Esophagus muscularis mucosa (tissue), 4 donors: ENCODE measurements at regions not wholly inside any gene's neighbourhood (a gene's known extent, or its start where the extent isn't known, plus 50 kb on each side); places are given as distances from the start of the nearest gene placed in this dataset.

Experiments used
- DNase-seq: peaks from one replicate; pipeline ENCODE4 v3.0.0-alpha.2; 2017; ENCODE audit errors: extremely low spot score
- H3K27ac ChIP-seq, 4 donors: fragments of 200-600 bp; sonication (generic); replicated peaks in 1 of 4; 1 replicate in 3 of 4; 2 replicates in 1 of 4; pipeline ENCODE4 v1.5.1; 2016 to 2019; ENCODE audit warnings: mild to moderate bottlenecking in 1 of 4
- H3K27me3 ChIP-seq, 4 donors: fragments of 200-600 bp; sonication (generic); one replicate each; pipeline versions ENCODE4 v1.5.1 to v1.6.0; 2016 to 2019
- H3K36me3 ChIP-seq, 4 donors: fragments of 200-600 bp; sonication (generic); one replicate each; pipeline ENCODE4 v1.5.1; 2016 to 2019
- H3K4me1 ChIP-seq, 4 donors: fragments of 200-600 bp; sonication (generic); one replicate each; pipeline ENCODE4 v1.5.1; 2016 to 2019
- H3K4me3 ChIP-seq, 4 donors: fragments of 200-600 bp; sonication (generic); 1 replicate in 2 of 4; 2 replicates in 2 of 4; pipeline ENCODE4 v1.5.1; 2016 to 2019; ENCODE audit warnings: mild to moderate bottlenecking in 4 of 4, moderate library complexity in 1 of 4
- H3K9me3 ChIP-seq, 4 donors: fragments of 200-600 bp; sonication (generic); 1 replicate in 3 of 4; 2 replicates in 1 of 4; pipeline ENCODE4 v1.5.1; 2016 to 2019
- CTCF ChIP-seq, 3 experiments: fragments of 200-600 bp in 2 of 3; fragments of 450-650 bp in 1 of 3; sonication (generic) in 2 of 3; IDR thresholded peaks; one replicate each; pipeline ENCODE4 v1.5.1; 2017 to 2019; ENCODE audit warnings: antibody characterized with exemption in 3 of 3, mild to moderate bottlenecking in 2 of 3, moderate library complexity in 1 of 3
- EP300 ChIP-seq: sonication (generic); formaldehyde crosslinking; IDR thresholded peaks from one replicate; pipeline ENCODE4 v1.6.1; 2017; ENCODE audit warnings: antibody characterized with exemption
- POLR2A ChIP-seq: fragments of 450-650 bp; IDR thresholded peaks from one replicate; pipeline ENCODE4 v1.6.1; 2017; ENCODE audit warnings: antibody characterized with exemption, moderate library complexity, mild to moderate bottlenecking, low read depth
- POLR2AphosphoS5 ChIP-seq, 2 donors: sonication (generic); formaldehyde crosslinking; IDR thresholded peaks; one replicate each; pipeline ENCODE4 v1.6.1; 2017; ENCODE audit warnings: antibody characterized with exemption in 2 of 2
- WGBS: methylation state at CpG from one replicate; pipeline ENCODE4 v1.1.5; 2018; 5-methylcytosine and 5-hydroxymethylcytosine counted together
- intact Hi-C: fragments of 100-400 bp; cut with DNase I; formaldehyde crosslinking; loops from one replicate; pipeline ENCODE4 v1.15.1; 2023

GRCh38 chr1:98342566-98342965 is 319.0 kb upstream of the SNX7 start:
- Histone ChIP-seq H3K27ac (no peak overlapping the region), H3K27me3 (no peaks in the 10 kb centered on the region), H3K4me3 (no peak overlapping the region), H3K4me1 (no peaks in the 10 kb centered on the region), H3K9me3 (no peaks in the 10 kb centered on the region), H3K36me3 (no peaks in the 10 kb centered on the region)
- TF ChIP-seq POLR2AphosphoS5 (IDR thresholded peaks at IDR 0.05) (no peak), POLR2A (no peak), CTCF (IDR thresholded peaks at IDR 0.05) (no peak), EP300 (no peak)
- intact Hi-C loops, result no loop called here
- 90% methylated on average over 1 of the region's 1 CpG for WGBS
- no peak for DNase-seq

- DNase-seq, result no peak
- Histone ChIP-seq H3K36me3 (no peaks in the 10 kb centered on the region), H3K4me3 (no peak overlapping the region), H3K9me3 (no peaks in the 10 kb centered on the region), H3K27me3 (no peaks in the 10 kb centered on the region), H3K4me1 (no peaks in the 10 kb centered on the region), H3K27ac (no peak overlapping the region)
- no peak for TF ChIP-seq CTCF (IDR thresholded peaks at IDR 0.05)
- WGBS, result 86% methylated on average over 4 of the region's 4 CpGs
- intact Hi-C loops, result no loop called here
Measured at GRCh38 chr1:98340511-98340910, 321.0 kb upstream of the SNX7 start.

GRCh38 chr1:98336472-98337083 is 324.9 kb upstream of the SNX7 start:
- 85% methylated on average over 5 of the region's 5 CpGs for WGBS
- Histone ChIP-seq H3K27me3 (no peaks in the 10 kb centered on the region), H3K4me3 (no peak overlapping the region), H3K27ac (no peak overlapping the region), H3K9me3 (no peaks in the 10 kb centered on the region), H3K36me3 (no peaks in the 10 kb centered on the region), H3K4me1 (no peaks in the 10 kb centered on the region)
- intact Hi-C loops, result no loop called here
- no peak for DNase-seq
- TF ChIP-seq POLR2A (no peak), POLR2AphosphoS5 (IDR thresholded peaks at IDR 0.05) (no peak), CTCF (IDR thresholded peaks at IDR 0.05) (no peak)

- H3K9me3 ChIP-seq, result no peaks in the 10 kb centered on the region
- WGBS, result 76% methylated on average over 3 of the region's 3 CpGs
- intact Hi-C loops, result no loop called here
- H3K4me3 ChIP-seq, result no peak overlapping the region
- no peak for DNase-seq
- H3K4me1 ChIP-seq, result no peaks in the 10 kb centered on the region
- no peak for TF ChIP-seq EP300
- no peak for TF ChIP-seq POLR2A
- no peak for TF ChIP-seq POLR2AphosphoS5 (IDR thresholded peaks at IDR 0.05)
- no peak for TF ChIP-seq CTCF (IDR thresholded peaks at IDR 0.05)
- H3K27me3 ChIP-seq, result no peaks in the 10 kb centered on the region
- H3K36me3 ChIP-seq, result no peaks in the 10 kb centered on the region
- H3K27ac ChIP-seq, result no peak overlapping the region
Measured at GRCh38 chr1:98333936-98334335, 327.6 kb upstream of the SNX7 start.

- Histone ChIP-seq H3K36me3 (no peaks in the 10 kb centered on the region), H3K4me3 (no peak overlapping the region), H3K27ac (no peak overlapping the region), H3K27me3 (no peaks in the 10 kb centered on the region), H3K4me1 (no peaks in the 10 kb centered on the region), H3K9me3 (no peaks in the 10 kb centered on the region)
- TF ChIP-seq POLR2AphosphoS5 (IDR thresholded peaks at IDR 0.05), result no peak
- no peak for TF ChIP-seq POLR2A
- intact Hi-C loops, result no loop called here
- DNase-seq, result no peak
- WGBS, result 90% methylated on average over 3 of the region's 3 CpGs
Measured at GRCh38 chr1:98333406-98333805, 328.1 kb upstream of the SNX7 start.
